GM23338 (cell line): ENCODE measurements at regions not wholly inside any gene's neighbourhood (a gene's known extent, or its start where the extent isn't known, plus 50 kb on each side); places are given as distances from the start of the nearest gene placed in this dataset.

Experiments
- ATAC-seq: fragments of 200-7000 bp; cut with Tn5 transposase; 3 replicates; pipeline ENCODE4 v1.9.1; 2020
- DNase-seq: peaks from one replicate; pipeline ENCODE4 v3.0.0-alpha.2; 2015; ENCODE audit warnings: low spot score
- H2AFZ ChIP-seq: fragments of 200-600 bp; sonication (generic); 2 replicates; pipeline ENCODE4 v1.8.0; 2016; ENCODE audit warnings: antibody characterized with exemption, mild to moderate bottlenecking, moderate library complexity
- H3F3A ChIP-seq: fragments of 200-600 bp; sonication (generic); replicated peaks from 2 replicates; pipeline ENCODE4 v1.8.0; 2017; ENCODE audit warnings: antibody characterized with exemption, mixed run types, low read depth
- H3K27ac ChIP-seq: fragments of 200-600 bp; sonication (generic); 2 replicates; pipeline ENCODE4 v1.6.1; 2016; ENCODE audit warnings: low read depth
- H3K27me3 ChIP-seq: fragments of 200-600 bp; sonication (generic); 2 replicates; pipeline ENCODE4 v1.8.0; 2016; ENCODE audit warnings: mild to moderate bottlenecking, mixed run types, moderate library complexity; ENCODE audit not compliant: insufficient read depth
- H3K36me3 ChIP-seq: fragments of 200-600 bp; sonication (generic); 2 replicates; pipeline ENCODE4 v1.8.0; 2016; ENCODE audit warnings: mild to moderate bottlenecking; ENCODE audit not compliant: insufficient read depth
- H3K4me1 ChIP-seq: fragments of 200-600 bp; sonication (generic); 2 replicates; pipeline ENCODE4 v1.8.0; 2016; ENCODE audit warnings: mild to moderate bottlenecking, moderate library complexity; ENCODE audit not compliant: insufficient read depth
- H3K4me2 ChIP-seq: fragments of 200-600 bp; sonication (generic); 2 replicates; pipeline ENCODE4 v1.7.1; 2017; ENCODE audit warnings: mixed run types
- H3K4me3 ChIP-seq: fragments of 200-600 bp; sonication (generic); 2 replicates; pipeline ENCODE4 v1.6.1; 2016; ENCODE audit warnings: mixed run types
- H3K79me2 ChIP-seq: fragments of 200-600 bp; sonication (generic); replicated peaks from 2 replicates; pipeline ENCODE4 v1.8.0; 2017; ENCODE audit warnings: mild to moderate bottlenecking; ENCODE audit not compliant: insufficient read depth
- H3K9me2 ChIP-seq: fragments of 200-600 bp; sonication (generic); 2 replicates; pipeline ENCODE4 v1.8.0; 2017; ENCODE audit not compliant: insufficient read depth
- H4K20me1 ChIP-seq: fragments of 200-600 bp; sonication (generic); replicated peaks from 2 replicates; pipeline ENCODE4 v1.8.0; 2017; ENCODE audit warnings: mild to moderate bottlenecking; ENCODE audit not compliant: insufficient read depth
- H3K27ac Mint-ChIP-seq: 2 replicates; pipeline ENCODE4 v1.8.0; 2020; ENCODE audit warnings: inconsistent platforms, mild to moderate bottlenecking, moderate library complexity, mixed read lengths
- H3K27me3 Mint-ChIP-seq: 3 replicates; pipeline ENCODE4 v1.8.0; 2022; ENCODE audit warnings: low read depth, mild to moderate bottlenecking, moderate library complexity, mixed read lengths, inconsistent platforms; ENCODE audit not compliant: insufficient read depth, poor library complexity
- H3K36me3 Mint-ChIP-seq: 3 replicates; pipeline ENCODE4 v1.8.0; 2021; ENCODE audit warnings: low read depth, mild to moderate bottlenecking, inconsistent platforms, moderate library complexity, mixed read lengths
- H3K4me1 Mint-ChIP-seq: 3 replicates; pipeline ENCODE4 v1.8.0; 2020; ENCODE audit warnings: mild to moderate bottlenecking, inconsistent platforms, mixed read lengths
- H3K4me3 Mint-ChIP-seq: 3 replicates; pipeline ENCODE4 v1.8.0; 2021; ENCODE audit warnings: moderate library complexity, mild to moderate bottlenecking, inconsistent platforms, mixed read lengths
- H3K9me3 Mint-ChIP-seq: 3 replicates; pipeline ENCODE4 v1.8.0; 2020; ENCODE audit warnings: moderate library complexity, mild to moderate bottlenecking, inconsistent platforms, mixed read lengths
- CREB1 ChIP-seq: fragments of 250-450 bp; sonication (Bioruptor Pico); IDR thresholded peaks from 2 replicates; pipeline ENCODE4 v1.5.0; 2020; ENCODE audit warnings: low read depth, mild to moderate bottlenecking, moderate library complexity
- ETS1 ChIP-seq: IDR thresholded peaks from 2 replicates; pipeline ENCODE4 v1.6.1; 2016; ENCODE audit warnings: antibody characterized with exemption
- EZH2phosphoT487 ChIP-seq: fragments of 200-600 bp; sonication (generic); IDR thresholded peaks from one replicate; pipeline ENCODE4 v1.8.1; 2018; ENCODE audit warnings: antibody characterized with exemption; ENCODE audit not compliant: unreplicated experiment
- POLR2AphosphoS5 ChIP-seq: IDR thresholded peaks from 2 replicates; pipeline ENCODE4 v1.6.1; 2016; ENCODE audit warnings: antibody characterized with exemption, low read depth
- REST ChIP-seq: IDR thresholded peaks from one replicate; pipeline ENCODE4 v1.6.1; 2018; ENCODE audit warnings: antibody characterized with exemption; ENCODE audit not compliant: unreplicated experiment
- ZNF114 ChIP-seq: fragments of 250-450 bp; sonication (Bioruptor Pico); IDR thresholded peaks from 2 replicates; pipeline ENCODE4 v1.5.0; 2020; ENCODE audit warnings: mild to moderate bottlenecking, moderate library complexity
- ZNF331 ChIP-seq: fragments of 250-450 bp; sonication (Bioruptor Pico); IDR thresholded peaks from 2 replicates; pipeline ENCODE4 v1.5.0; 2020; ENCODE audit warnings: low read depth, mild to moderate bottlenecking, moderate library complexity
- TF ChIP-seq, protein P1 (sequence below): fragments of 250-450 bp; sonication (Bioruptor Pico); IDR thresholded peaks from 2 replicates; pipeline ENCODE4 v1.5.0; 2020; ENCODE audit warnings: mild to moderate bottlenecking, moderate library complexity

DNA sequence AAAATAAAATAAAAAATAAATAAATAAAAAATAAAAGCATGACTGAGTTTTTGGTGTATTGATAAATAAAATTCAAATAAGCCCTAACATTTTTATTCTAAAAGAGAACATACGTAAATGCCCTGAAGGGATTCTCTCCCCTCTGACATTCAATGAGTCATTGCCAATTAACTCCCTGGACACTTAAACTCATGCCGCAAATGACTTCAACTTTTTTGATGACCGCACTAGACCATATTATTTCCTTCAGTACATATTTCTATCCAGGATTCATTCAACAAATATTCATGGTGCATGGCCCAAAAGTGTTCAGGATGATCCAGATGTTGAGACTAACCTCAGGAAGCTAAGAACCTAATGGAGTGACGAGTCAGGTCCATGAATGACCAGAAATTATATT is 195.9 kb upstream of the LRRN1 start:
- no peak overlapping the region for H2AFZ ChIP-seq
- H3K4me1 ChIP-seq = no peaks in the 10 kb centered on the region
- no peaks in the 10 kb centered on the region for H4K20me1 ChIP-seq
- H3K4me3 ChIP-seq = no peak overlapping the region
- no peak overlapping the region for H3K4me2 ChIP-seq
- peaks cover 34% of the 10 kb centered on the region for H3K36me3 Mint-ChIP-seq
- no peaks in the 10 kb centered on the region for H3K36me3 ChIP-seq
- H3K4me3 Mint-ChIP-seq = no peak overlapping the region
- H3K27me3 ChIP-seq = no peaks in the 10 kb centered on the region; the same call in 1 of the 2 replicates
- H3K27ac Mint-ChIP-seq = no peak overlapping the region
- TF ChIP-seq, protein P1, sequence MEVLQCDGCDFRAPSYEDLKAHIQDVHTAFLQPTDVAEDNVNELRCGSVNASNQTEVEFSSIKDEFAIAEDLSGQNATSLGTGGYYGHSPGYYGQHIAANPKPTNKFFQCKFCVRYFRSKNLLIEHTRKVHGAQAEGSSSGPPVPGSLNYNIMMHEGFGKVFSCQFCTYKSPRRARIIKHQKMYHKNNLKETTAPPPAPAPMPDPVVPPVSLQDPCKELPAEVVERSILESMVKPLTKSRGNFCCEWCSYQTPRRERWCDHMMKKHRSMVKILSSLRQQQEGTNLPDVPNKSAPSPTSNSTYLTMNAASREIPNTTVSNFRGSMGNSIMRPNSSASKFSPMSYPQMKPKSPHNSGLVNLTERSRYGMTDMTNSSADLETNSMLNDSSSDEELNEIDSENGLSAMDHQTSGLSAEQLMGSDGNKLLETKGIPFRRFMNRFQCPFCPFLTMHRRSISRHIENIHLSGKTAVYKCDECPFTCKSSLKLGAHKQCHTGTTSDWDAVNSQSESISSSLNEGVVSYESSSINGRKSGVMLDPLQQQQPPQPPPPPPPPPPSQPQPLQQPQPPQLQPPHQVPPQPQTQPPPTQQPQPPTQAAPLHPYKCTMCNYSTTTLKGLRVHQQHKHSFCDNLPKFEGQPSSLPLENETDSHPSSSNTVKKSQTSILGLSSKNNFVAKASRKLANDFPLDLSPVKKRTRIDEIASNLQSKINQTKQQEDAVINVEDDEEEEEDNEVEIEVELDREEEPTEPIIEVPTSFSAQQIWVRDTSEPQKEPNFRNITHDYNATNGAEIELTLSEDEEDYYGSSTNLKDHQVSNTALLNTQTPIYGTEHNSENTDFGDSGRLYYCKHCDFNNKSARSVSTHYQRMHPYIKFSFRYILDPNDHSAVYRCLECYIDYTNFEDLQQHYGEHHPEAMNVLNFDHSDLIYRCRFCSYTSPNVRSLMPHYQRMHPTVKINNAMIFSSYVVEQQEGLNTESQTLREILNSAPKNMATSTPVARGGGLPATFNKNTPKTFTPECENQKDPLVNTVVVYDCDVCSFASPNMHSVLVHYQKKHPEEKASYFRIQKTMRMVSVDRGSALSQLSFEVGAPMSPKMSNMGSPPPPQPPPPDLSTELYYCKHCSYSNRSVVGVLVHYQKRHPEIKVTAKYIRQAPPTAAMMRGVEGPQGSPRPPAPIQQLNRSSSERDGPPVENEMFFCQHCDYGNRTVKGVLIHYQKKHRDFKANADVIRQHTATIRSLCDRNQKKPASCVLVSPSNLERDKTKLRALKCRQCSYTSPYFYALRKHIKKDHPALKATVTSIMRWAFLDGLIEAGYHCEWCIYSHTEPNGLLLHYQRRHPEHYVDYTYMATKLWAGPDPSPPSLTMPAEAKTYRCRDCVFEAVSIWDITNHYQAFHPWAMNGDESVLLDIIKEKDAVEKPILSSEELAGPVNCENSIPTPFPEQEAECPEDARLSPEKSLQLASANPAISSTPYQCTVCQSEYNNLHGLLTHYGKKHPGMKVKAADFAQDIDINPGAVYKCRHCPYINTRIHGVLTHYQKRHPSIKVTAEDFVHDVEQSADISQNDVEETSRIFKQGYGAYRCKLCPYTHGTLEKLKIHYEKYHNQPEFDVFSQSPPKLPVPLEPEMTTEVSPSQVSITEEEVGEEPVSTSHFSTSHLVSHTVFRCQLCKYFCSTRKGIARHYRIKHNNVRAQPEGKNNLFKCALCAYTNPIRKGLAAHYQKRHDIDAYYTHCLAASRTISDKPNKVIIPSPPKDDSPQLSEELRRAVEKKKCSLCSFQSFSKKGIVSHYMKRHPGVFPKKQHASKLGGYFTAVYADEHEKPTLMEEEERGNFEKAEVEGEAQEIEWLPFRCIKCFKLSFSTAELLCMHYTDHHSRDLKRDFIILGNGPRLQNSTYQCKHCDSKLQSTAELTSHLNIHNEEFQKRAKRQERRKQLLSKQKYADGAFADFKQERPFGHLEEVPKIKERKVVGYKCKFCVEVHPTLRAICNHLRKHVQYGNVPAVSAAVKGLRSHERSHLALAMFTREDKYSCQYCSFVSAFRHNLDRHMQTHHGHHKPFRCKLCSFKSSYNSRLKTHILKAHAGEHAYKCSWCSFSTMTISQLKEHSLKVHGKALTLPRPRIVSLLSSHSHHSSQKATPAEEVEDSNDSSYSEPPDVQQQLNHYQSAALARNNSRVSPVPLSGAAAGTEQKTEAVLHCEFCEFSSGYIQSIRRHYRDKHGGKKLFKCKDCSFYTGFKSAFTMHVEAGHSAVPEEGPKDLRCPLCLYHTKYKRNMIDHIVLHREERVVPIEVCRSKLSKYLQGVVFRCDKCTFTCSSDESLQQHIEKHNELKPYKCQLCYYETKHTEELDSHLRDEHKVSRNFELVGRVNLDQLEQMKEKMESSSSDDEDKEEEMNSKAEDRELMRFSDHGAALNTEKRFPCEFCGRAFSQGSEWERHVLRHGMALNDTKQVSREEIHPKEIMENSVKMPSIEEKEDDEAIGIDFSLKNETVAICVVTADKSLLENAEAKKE (CRISPR knock-in tag) = no peak
- TF ChIP-seq ZNF331 (CRISPR knock-in tag) (no peak), CREB1 (CRISPR knock-in tag) (no peak), ZNF114 (CRISPR knock-in tag) (no peak)
- no peaks in the 10 kb centered on the region for H3K79me2 ChIP-seq
- ATAC-seq = no peak
- no peak overlapping the region for H3K27ac ChIP-seq
- peaks cover 2% of the 10 kb centered on the region for H3K27me3 Mint-ChIP-seq
- H3K4me1 Mint-ChIP-seq = no peaks in the 10 kb centered on the region; the same call in 2 of the 3 replicates
- DNase-seq = no peak
- no peaks in the 10 kb centered on the region for H3F3A ChIP-seq
- H3K9me2 ChIP-seq = peaks cover 6% of the 10 kb centered on the region
- H3K9me3 Mint-ChIP-seq = peaks cover 95% of the 10 kb centered on the region

DNA sequence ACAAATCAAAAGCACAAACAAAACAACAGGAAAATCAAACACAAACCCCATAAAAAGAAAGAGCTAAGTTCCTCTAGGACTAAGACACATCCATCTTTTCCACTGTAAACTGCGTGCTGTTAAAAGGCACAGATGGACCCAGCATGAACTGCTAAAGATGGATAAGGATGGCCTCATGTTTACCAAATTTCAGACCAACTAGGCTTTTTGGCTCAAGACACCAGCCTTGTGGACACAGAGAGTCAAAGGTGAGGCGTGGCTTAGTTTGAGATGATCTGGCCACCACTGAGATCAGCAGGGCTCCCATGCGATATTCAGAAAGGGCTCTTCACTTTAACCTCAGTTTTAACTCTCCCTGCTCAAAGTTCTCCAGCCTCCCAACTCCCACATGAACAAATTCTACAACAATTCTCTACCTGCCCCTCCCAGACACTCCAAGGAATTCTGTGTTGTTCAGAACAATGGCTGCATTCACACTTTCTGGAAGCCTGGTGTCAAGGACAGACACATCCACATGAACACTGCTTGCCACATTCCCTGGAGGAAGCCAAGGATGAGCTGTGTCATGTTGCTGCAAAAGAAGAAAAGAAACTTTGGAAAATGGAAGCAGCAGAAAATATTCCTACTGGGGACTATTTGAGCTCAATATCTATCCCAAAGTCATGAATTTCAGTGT is 198.4 kb upstream of the LRRN1 start:
- H3K36me3 ChIP-seq = no peaks in the 10 kb centered on the region
- no peaks in the 10 kb centered on the region for H3K27me3 Mint-ChIP-seq
- no peak for DNase-seq
- H4K20me1 ChIP-seq = no peaks in the 10 kb centered on the region
- H3K79me2 ChIP-seq = no peaks in the 10 kb centered on the region
- H3K9me3 Mint-ChIP-seq = peaks cover 93% of the 10 kb centered on the region
- H3K27ac ChIP-seq = no peak overlapping the region
- H3K4me3 Mint-ChIP-seq = no peak overlapping the region
- no peak for ATAC-seq
- H3K4me1 ChIP-seq = no peaks in the 10 kb centered on the region
- H3K4me2 ChIP-seq = no peak overlapping the region
- H3K4me3 ChIP-seq = no peak overlapping the region
- H3K9me2 ChIP-seq = peaks cover 6% of the 10 kb centered on the region
- no peak overlapping the region for H3K27ac Mint-ChIP-seq
- H3K36me3 Mint-ChIP-seq = peaks cover 19% of the 10 kb centered on the region
- H3K4me1 Mint-ChIP-seq = no peaks in the 10 kb centered on the region; the same call in 2 of the 3 replicates
- no peaks in the 10 kb centered on the region; the same call in 1 of the 2 replicates for H3K27me3 ChIP-seq
- H2AFZ ChIP-seq = no peak overlapping the region
- H3F3A ChIP-seq = no peaks in the 10 kb centered on the region
- TF ChIP-seq CREB1 (CRISPR knock-in tag) = no peak
- TF ChIP-seq ZNF114 (CRISPR knock-in tag) = no peak
- TF ChIP-seq EZH2phosphoT487 = no peak
- no peak for TF ChIP-seq REST
- no peak for TF ChIP-seq ETS1
- TF ChIP-seq POLR2AphosphoS5 = no peak
